H9 (cell line): ENCODE measurements at regions not wholly inside any gene's neighbourhood (a gene's known extent, or its start where the extent isn't known, plus 50 kb on each side); places are given as distances from the start of the nearest gene placed in this dataset.

Source experiments
- DNase-seq: peaks from one replicate; pipeline ENCODE4 v3.0.0-alpha.2; 2017
- H2AFZ ChIP-seq: one replicate; pipeline ENCODE4 v1.6.1; 2013; ENCODE audit warnings: mild to moderate bottlenecking, low read length, control low read depth, moderate library complexity
- H2AK5ac ChIP-seq: 2 replicates; pipeline ENCODE4 v1.6.1; 2013; ENCODE audit warnings: low read length, control low read depth, mixed read lengths; ENCODE audit not compliant: insufficient read length
- H2BK120ac ChIP-seq: one replicate; pipeline ENCODE4 v1.6.1; 2013; ENCODE audit warnings: low read depth, mild to moderate bottlenecking, low read length, control low read depth, inconsistent platforms; ENCODE audit not compliant: poor library complexity, severe bottlenecking
- H2BK12ac ChIP-seq: 2 replicates; pipeline ENCODE4 v1.6.1; 2013; ENCODE audit warnings: low read length, control low read depth, mixed read lengths, low read depth; ENCODE audit not compliant: insufficient read length
- H2BK15ac ChIP-seq: 2 replicates; pipeline ENCODE4 v1.6.1; 2013; ENCODE audit warnings: low read depth, low read length, control low read depth
- H2BK20ac ChIP-seq: one replicate; pipeline ENCODE4 v1.6.1; 2013; ENCODE audit warnings: low read depth, mild to moderate bottlenecking, low read length, control low read depth, inconsistent platforms; ENCODE audit not compliant: poor library complexity, severe bottlenecking
- H2BK5ac ChIP-seq: 2 replicates; pipeline ENCODE4 v1.6.1; 2013; ENCODE audit warnings: low read length, control low read depth, mixed read lengths; ENCODE audit not compliant: insufficient read length
- H3K14ac ChIP-seq: 2 replicates; pipeline ENCODE4 v1.6.1; 2013; ENCODE audit warnings: low read length, control low read depth; ENCODE audit not compliant: insufficient read depth
- H3K18ac ChIP-seq: 2 replicates; pipeline ENCODE4 v1.6.1; 2013; ENCODE audit warnings: low read depth, mild to moderate bottlenecking, mixed read lengths, low read length, control low read depth; ENCODE audit not compliant: insufficient read length
- H3K23ac ChIP-seq: 2 replicates; pipeline ENCODE4 v1.6.1; 2013; ENCODE audit warnings: low read length, control low read depth, mixed read lengths, low read depth; ENCODE audit not compliant: insufficient read length
- H3K23me2 ChIP-seq: 2 replicates; pipeline ENCODE4 v1.6.1; 2013; ENCODE audit warnings: low read depth, mild to moderate bottlenecking, mixed read lengths, low read length, control low read depth; ENCODE audit not compliant: insufficient read length, poor library complexity, severe bottlenecking
- H3K27ac ChIP-seq: 2 replicates; pipeline ENCODE4 v1.5.1; 2013; ENCODE audit warnings: low read length, control low read depth, mixed read lengths, low read depth; ENCODE audit not compliant: insufficient read length
- H3K27me3 ChIP-seq: 2 replicates; pipeline ENCODE4 v1.6.1; 2013; ENCODE audit warnings: low read length, control low read depth, inconsistent platforms; ENCODE audit not compliant: insufficient read depth
- H3K4ac ChIP-seq: 2 replicates; pipeline ENCODE4 v1.6.1; 2013; ENCODE audit warnings: low read depth, mild to moderate bottlenecking, control low read depth, inconsistent platforms, low read length, moderate library complexity
- H3K4me1 ChIP-seq: 2 replicates; pipeline ENCODE4 v1.6.1; 2013; ENCODE audit warnings: low read length, control low read depth, inconsistent platforms; ENCODE audit not compliant: insufficient read depth
- H3K4me2 ChIP-seq: 2 replicates; pipeline ENCODE4 v1.6.1; 2013; ENCODE audit warnings: low read length, control low read depth, mixed read lengths; ENCODE audit not compliant: insufficient read length, insufficient read depth
- H3K56ac ChIP-seq: 2 replicates; pipeline ENCODE4 v1.6.1; 2013; ENCODE audit warnings: low read depth, mild to moderate bottlenecking, mixed read lengths, low read length, control low read depth; ENCODE audit not compliant: insufficient read length
- H3K79me1 ChIP-seq: 2 replicates; pipeline ENCODE4 v1.6.1; 2013; ENCODE audit warnings: low read depth, mild to moderate bottlenecking, moderate library complexity, low read length, control low read depth, inconsistent platforms; ENCODE audit not compliant: insufficient read depth, poor library complexity, severe bottlenecking
- H3K79me2 ChIP-seq: 2 replicates; pipeline ENCODE4 v1.6.1; 2013; ENCODE audit warnings: low read length, control low read depth, inconsistent platforms; ENCODE audit not compliant: insufficient read depth
- H3K9ac ChIP-seq: 2 replicates; pipeline ENCODE4 v1.6.1; 2013; ENCODE audit warnings: low read length, control low read depth, mixed read lengths; ENCODE audit not compliant: insufficient read length; ENCODE audit errors: extremely low read depth
- H3K9me3 ChIP-seq: one replicate; pipeline ENCODE4 v1.6.1; 2013; ENCODE audit warnings: low read depth, low read length, inconsistent platforms; ENCODE audit not compliant: control insufficient read depth
- H3T11ph ChIP-seq: one replicate; pipeline ENCODE4 v1.6.1; 2013; ENCODE audit warnings: mild to moderate bottlenecking, low read length, control low read depth, inconsistent platforms
- H4K20me1 ChIP-seq: one replicate; pipeline ENCODE4 v1.6.1; 2013; ENCODE audit not compliant: control insufficient read depth, insufficient read length, insufficient read depth
- H4K5ac ChIP-seq: 2 replicates; pipeline ENCODE4 v1.6.1; 2013; ENCODE audit warnings: low read depth, mild to moderate bottlenecking, mixed read lengths, low read length, control low read depth; ENCODE audit not compliant: insufficient read length
- H4K8ac ChIP-seq: replicated peaks from 2 replicates; pipeline ENCODE4 v1.6.1; 2013; ENCODE audit warnings: low read length, control low read depth, mixed read lengths, low read depth; ENCODE audit not compliant: insufficient read length
- H4K91ac ChIP-seq: 2 replicates; pipeline ENCODE4 v1.6.1; 2013; ENCODE audit warnings: low read depth, mild to moderate bottlenecking, moderate library complexity, mixed read lengths, low read length, control low read depth; ENCODE audit not compliant: insufficient read length
- H3K27ac Mint-ChIP-seq, 3 experiments: 2 replicates in 2 of 3; 3 replicates in 1 of 3; pipeline ENCODE4 v1.8.0; 2020 to 2021; ENCODE audit warnings: mixed read lengths in 3 of 3, mild to moderate bottlenecking in 1 of 3, moderate library complexity in 1 of 3
- H3K27me3 Mint-ChIP-seq: 2 replicates; pipeline ENCODE4 v1.8.0; 2021; ENCODE audit warnings: low read depth, mild to moderate bottlenecking, moderate library complexity, mixed read lengths
- H3K36me3 Mint-ChIP-seq, 3 experiments: 2 replicates in 2 of 3; 3 replicates in 1 of 3; pipeline ENCODE4 v1.8.0; 2020 to 2021; ENCODE audit warnings: low read depth in 3 of 3, mixed read lengths in 3 of 3; ENCODE audit not compliant: insufficient read depth in 1 of 3
- H3K4me1 Mint-ChIP-seq, 2 experiments: 2 replicates each; pipeline ENCODE4 v1.8.0; 2020; ENCODE audit warnings: mixed read lengths in 2 of 2
- H3K4me3 Mint-ChIP-seq, 2 experiments: 2 replicates in 1 of 2; 3 replicates in 1 of 2; pipeline ENCODE4 v1.8.0; 2020 to 2021; ENCODE audit warnings: mild to moderate bottlenecking in 2 of 2, mixed read lengths in 2 of 2, moderate library complexity in 1 of 2
- H3K9me3 Mint-ChIP-seq, 2 experiments: 2 replicates in 1 of 2; 3 replicates in 1 of 2; pipeline ENCODE4 v1.8.0; 2020; ENCODE audit warnings: mild to moderate bottlenecking in 2 of 2, mixed read lengths in 2 of 2, moderate library complexity in 1 of 2
- WGBS: extraction: QIAGEN DNeasy Blood & Tissue Kit; methylation state at CpG from one replicate; pipeline ENCODE4 v1.1.7; 2013; ENCODE audit warnings: missing lambda C conversion rate, low lambda C conversion rate, mixed read lengths; ENCODE audit not compliant: insufficient read length; ENCODE audit errors: extremely low coverage; 5-methylcytosine and 5-hydroxymethylcytosine counted together
- TF ChIP-seq, protein P1 (sequence below): fragments of 200-600 bp; sonication (generic); conservative IDR thresholded peaks from 3 replicates; pipeline ENCODE4 v1.8.0; 2021; ENCODE audit warnings: antibody characterized with exemption, mild to moderate bottlenecking

DNA sequence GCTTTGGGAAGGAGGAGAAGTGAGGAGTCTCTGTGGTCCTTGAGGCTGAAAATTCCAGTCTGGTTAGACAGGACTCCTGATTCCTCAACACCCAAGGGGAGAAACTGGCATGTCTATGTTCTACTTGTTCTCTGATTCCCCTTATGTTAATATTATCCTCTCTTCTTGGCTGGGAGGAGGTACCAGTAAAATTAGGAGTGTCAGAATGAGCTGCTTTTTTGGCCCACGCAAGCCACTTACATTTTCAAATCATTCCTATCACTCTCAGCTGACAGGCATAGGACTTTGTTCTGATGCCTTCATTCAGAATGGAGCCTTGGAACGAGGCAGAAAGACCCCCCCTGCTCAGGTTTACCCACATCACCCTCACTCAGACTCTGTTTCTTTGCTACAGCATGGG is 1077.2 kb downstream of the BCL11B start:
- H3K27me3 Mint-ChIP-seq = no peaks in the 10 kb centered on the region
- Histone ChIP-seq H3K27ac (no peak overlapping the region), H4K91ac (no peak overlapping the region), H3K79me1 (no peaks in the 10 kb centered on the region), H2AFZ (no peak overlapping the region), H4K5ac (no peak overlapping the region), H3K56ac (no peak overlapping the region), H3K9me3 (no peaks in the 10 kb centered on the region), H2BK12ac (no peak overlapping the region), H3K4me1 (no peaks in the 10 kb centered on the region; the same call in 1 of the 2 replicates), H4K8ac (no peak overlapping the region), H2AK5ac (no peak overlapping the region), H3T11ph (no peak overlapping the region), H3K23me2 (no peaks in the 10 kb centered on the region), H3K4me2 (no peak overlapping the region), H3K27me3 (no peaks in the 10 kb centered on the region), H3K79me2 (no peaks in the 10 kb centered on the region), H3K9ac (no peak overlapping the region), H3K18ac (no peak overlapping the region), H3K23ac (no peak overlapping the region), H2BK15ac (no peak overlapping the region), H3K14ac (no peak overlapping the region), H2BK5ac (no peak overlapping the region), H4K20me1 (no peaks in the 10 kb centered on the region), H2BK120ac (no peak overlapping the region), H2BK20ac (no peak overlapping the region), H3K4ac (no peak overlapping the region)
- H3K4me1 Mint-ChIP-seq = peaks cover 10 to 12% of the 10 kb centered on the region in 2 experiments
- no peak for DNase-seq
- H3K36me3 Mint-ChIP-seq = 0 out of 7 replicates have a peak, but pooled peaks cover 0 to 4% (median 0%) of the 10 kb centered on the region in 3 experiments
- H3K4me3 Mint-ChIP-seq = no peak overlapping the region
- WGBS = no CpG with 5 or more reads among the region's 2 CpGs
- TF ChIP-seq, protein P1, sequence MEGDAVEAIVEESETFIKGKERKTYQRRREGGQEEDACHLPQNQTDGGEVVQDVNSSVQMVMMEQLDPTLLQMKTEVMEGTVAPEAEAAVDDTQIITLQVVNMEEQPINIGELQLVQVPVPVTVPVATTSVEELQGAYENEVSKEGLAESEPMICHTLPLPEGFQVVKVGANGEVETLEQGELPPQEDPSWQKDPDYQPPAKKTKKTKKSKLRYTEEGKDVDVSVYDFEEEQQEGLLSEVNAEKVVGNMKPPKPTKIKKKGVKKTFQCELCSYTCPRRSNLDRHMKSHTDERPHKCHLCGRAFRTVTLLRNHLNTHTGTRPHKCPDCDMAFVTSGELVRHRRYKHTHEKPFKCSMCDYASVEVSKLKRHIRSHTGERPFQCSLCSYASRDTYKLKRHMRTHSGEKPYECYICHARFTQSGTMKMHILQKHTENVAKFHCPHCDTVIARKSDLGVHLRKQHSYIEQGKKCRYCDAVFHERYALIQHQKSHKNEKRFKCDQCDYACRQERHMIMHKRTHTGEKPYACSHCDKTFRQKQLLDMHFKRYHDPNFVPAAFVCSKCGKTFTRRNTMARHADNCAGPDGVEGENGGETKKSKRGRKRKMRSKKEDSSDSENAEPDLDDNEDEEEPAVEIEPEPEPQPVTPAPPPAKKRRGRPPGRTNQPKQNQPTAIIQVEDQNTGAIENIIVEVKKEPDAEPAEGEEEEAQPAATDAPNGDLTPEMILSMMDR = no peak
- peaks cover 0 to 4% of the 10 kb centered on the region in 2 experiments; a peak in 1 of 5 replicates for H3K9me3 Mint-ChIP-seq
- no peak overlapping the region for H3K27ac Mint-ChIP-seq
